ENCODE measurements at regions not wholly inside any gene's neighbourhood (a gene's known extent, or its start where the extent isn't known, plus 50 kb on each side); places are given as distances from the start of the nearest gene placed in this dataset.

- TF ChIP-seq CTCF (conservative IDR thresholded peaks at IDR 0.05; ENCODE audit: low read length): no peak
- TF ChIP-seq EZH2phosphoT487 (IDR thresholded peaks at IDR 0.05; ENCODE audit: borderline replicate concordance, low read depth, low read length): no peak
- BruUV-seq (replicated peaks): no TSS peak
- no peaks in the 10 kb centered on the region for H3K4me1 ChIP-seq (ENCODE audit: insufficient read depth, low read length, poor library complexity, severe bottlenecking)
- H3K79me2 ChIP-seq (ENCODE audit: insufficient read depth, low read depth, low read length): no peaks in the 10 kb centered on the region
- H2AFZ ChIP-seq (ENCODE audit: low read length): no peak overlapping the region
- ChIA-PET CTCF (ENCODE audit: unreplicated experiment) (no interaction called here), POLR2A (no interaction called here)
- H3K9me3 ChIP-seq (ENCODE audit: low read length): no peaks in the 10 kb centered on the region
- intact Hi-C loops (cut with micrococcal nuclease; ENCODE audit: unreplicated experiment): no loop called here
- no peak overlapping the region for H3K4me2 ChIP-seq (ENCODE audit: low read length)
- H3K9me2 ChIP-seq (ENCODE audit: insufficient read depth, low read length): no peaks in the 10 kb centered on the region
- H3K36me3 ChIP-seq (ENCODE audit: insufficient read depth, low read length): no peaks in the 10 kb centered on the region
- DNase-seq (ENCODE audit: low spot score): no peak
- no peaks in the 10 kb centered on the region for H4K20me1 ChIP-seq (ENCODE audit: insufficient read depth, low read length)
- no peak overlapping the region for H3K4me3 ChIP-seq (ENCODE audit: low read depth, low read length, poor library complexity, severe bottlenecking)
- H3K27ac ChIP-seq (ENCODE audit: low read depth, low read length, poor library complexity, severe bottlenecking): no peak overlapping the region
These were observed 419.1 kb downstream of the NR2F1-AS1 start for GRCh38 chr5:93161661-93162654.

GRCh38 chr5:93158841-93159240 is 422.2 kb downstream of the NR2F1-AS1 start:
- no TSS peak for BruUV-seq (replicated peaks)
- intact Hi-C loops (cut with micrococcal nuclease; ENCODE audit: unreplicated experiment): no loop called here
- no peaks in the 10 kb centered on the region for H3K9me2 ChIP-seq (ENCODE audit: insufficient read depth, low read length)
- ChIA-PET CTCF (ENCODE audit: unreplicated experiment) (no interaction called here), POLR2A (no interaction called here)
- no peak overlapping the region for H3K27ac ChIP-seq (ENCODE audit: low read depth, low read length, poor library complexity, severe bottlenecking)
- no peaks in the 10 kb centered on the region for H3K9me3 ChIP-seq (ENCODE audit: low read length)
- H3K4me1 ChIP-seq (ENCODE audit: insufficient read depth, low read length, poor library complexity, severe bottlenecking): no peaks in the 10 kb centered on the region
- H4K20me1 ChIP-seq (ENCODE audit: insufficient read depth, low read length): no peaks in the 10 kb centered on the region
- TF ChIP-seq CTCF (conservative IDR thresholded peaks at IDR 0.05; ENCODE audit: low read length) (no peak), EZH2phosphoT487 (IDR thresholded peaks at IDR 0.05; ENCODE audit: borderline replicate concordance, low read depth, low read length) (no peak)
- no peak overlapping the region for H3K4me2 ChIP-seq (ENCODE audit: low read length)
- no peaks in the 10 kb centered on the region for H3K36me3 ChIP-seq (ENCODE audit: insufficient read depth, low read length)
- H2AFZ ChIP-seq (ENCODE audit: low read length): no peak overlapping the region
- H3K4me3 ChIP-seq (ENCODE audit: low read depth, low read length, poor library complexity, severe bottlenecking): no peak overlapping the region
- no peaks in the 10 kb centered on the region for H3K79me2 ChIP-seq (ENCODE audit: insufficient read depth, low read depth, low read length)
- no peak for DNase-seq (ENCODE audit: low spot score)

GRCh38 chr5:93156566-93156965 is 424.5 kb downstream of the NR2F1-AS1 start:
- Histone ChIP-seq H4K20me1 (ENCODE audit: insufficient read depth, low read length) (no peaks in the 10 kb centered on the region), H3K79me2 (ENCODE audit: insufficient read depth, low read depth, low read length) (no peaks in the 10 kb centered on the region), H3K27ac (ENCODE audit: low read depth, low read length, poor library complexity, severe bottlenecking) (no peak overlapping the region), H3K4me2 (ENCODE audit: low read length) (no peak overlapping the region), H3K9me3 (ENCODE audit: low read length) (no peaks in the 10 kb centered on the region), H3K4me1 (ENCODE audit: insufficient read depth, low read length, poor library complexity, severe bottlenecking) (no peaks in the 10 kb centered on the region), H2AFZ (ENCODE audit: low read length) (no peak overlapping the region), H3K36me3 (ENCODE audit: insufficient read depth, low read length) (no peaks in the 10 kb centered on the region), H3K9me2 (ENCODE audit: insufficient read depth, low read length) (no peaks in the 10 kb centered on the region), H3K4me3 (ENCODE audit: low read depth, low read length, poor library complexity, severe bottlenecking) (no peak overlapping the region)
- CTCF ChIA-PET (ENCODE audit: unreplicated experiment): no interaction called here
- no TSS peak for BruUV-seq (replicated peaks)
- intact Hi-C loops (cut with micrococcal nuclease; ENCODE audit: unreplicated experiment): no loop called here
- DNase-seq (ENCODE audit: low spot score): no peak
- POLR2A ChIA-PET: no interaction called here
- no peak for TF ChIP-seq EZH2phosphoT487 (IDR thresholded peaks at IDR 0.05; ENCODE audit: borderline replicate concordance, low read depth, low read length)
- TF ChIP-seq CTCF (conservative IDR thresholded peaks at IDR 0.05; ENCODE audit: low read length): no peak

Data from OCI-LY7 (cell line).